NCI-H748 treated with DMSO at 0.1 percent for 48 hours (cell line): ENCODE measurements at regions not wholly inside any gene's neighbourhood (a gene's known extent, or its start where the extent isn't known, plus 50 kb on each side); places are given as distances from the start of the nearest gene placed in this dataset.
"Not testable (repeated sequence)": the region's sequence is repeated elsewhere in the genome, so short reads cannot be mapped to it uniquely, and the experiment has no call there.

Experiments
- DNase-seq: peaks from one replicate; lab custom pipeline; 2025; lab: John Stamatoyannopoulos, UW

- DNase-seq = no peak
Measured at GRCh38 chr7:45267262-45267661, 109.7 kb downstream of the RAMP3 start.

- no peak for DNase-seq
Measured at GRCh38 chr7:45268013-45268412, 110.4 kb downstream of the RAMP3 start.

DNA sequence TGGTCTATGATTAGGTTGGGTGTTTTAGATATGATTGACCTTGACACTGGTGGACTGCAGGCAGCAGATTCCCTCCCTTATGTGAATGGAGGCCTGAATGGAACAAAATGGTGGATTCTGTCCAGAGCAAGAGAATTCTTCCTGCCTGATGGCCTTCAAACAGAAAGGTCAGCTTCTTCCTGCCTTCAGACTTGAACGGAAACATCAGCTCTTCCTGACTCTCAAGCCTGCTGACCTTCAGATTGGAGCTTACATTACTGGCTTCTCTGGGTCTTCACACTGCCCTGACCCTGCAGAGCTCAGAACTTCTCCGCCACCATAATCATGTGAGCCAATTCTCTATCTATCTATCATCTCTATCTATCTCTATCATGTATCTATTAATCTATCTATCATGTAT, 111.6 kb downstream of the RAMP3 start:
- DNase-seq = no peak

GRCh38 chr7:45278763-45279398, 121.3 kb downstream of the RAMP3 start:
- DNase-seq = no peak

- not testable (repeated sequence) for DNase-seq
Measured at GRCh38 chr7:45289611-45290010, 132.0 kb downstream of the RAMP3 start.

GRCh38 chr7:45290880-45291279, 133.3 kb downstream of the RAMP3 start:
- DNase-seq = no peak

GRCh38 chr7:45292481-45292880, 134.9 kb downstream of the RAMP3 start:
- no peak for DNase-seq

DNA sequence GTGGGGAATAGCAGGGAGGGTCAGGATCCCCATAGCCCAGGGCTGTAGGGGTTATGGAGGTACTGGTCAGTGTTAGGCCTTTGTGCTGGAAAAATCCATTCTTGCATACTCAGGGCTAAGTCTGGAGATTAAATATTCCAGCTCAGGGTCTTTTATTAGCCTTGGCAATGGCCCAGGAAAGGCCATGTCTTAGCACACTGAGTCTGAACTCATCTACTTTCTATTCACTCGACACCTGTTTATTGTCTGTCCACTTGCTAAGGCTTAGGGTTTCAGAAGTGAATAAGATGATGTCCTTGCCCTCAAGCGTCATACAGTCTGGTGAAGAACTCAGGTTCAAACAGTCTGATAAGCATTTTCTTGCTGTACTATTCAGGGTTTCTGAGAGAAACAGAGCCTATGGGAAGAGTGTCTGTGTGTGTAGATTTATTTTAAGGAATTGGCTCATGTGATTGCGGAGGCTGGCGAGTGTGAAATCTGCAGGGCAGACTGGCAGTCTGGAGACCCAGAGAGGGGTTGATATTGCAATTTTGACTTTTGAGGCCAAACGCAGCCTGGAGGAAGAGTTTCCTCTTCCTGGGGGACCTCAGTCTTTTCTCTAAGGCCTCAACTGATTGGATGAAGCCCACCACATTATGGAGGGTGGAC, 135.8 kb downstream of the RAMP3 start:
- no peak for DNase-seq

- no peak for DNase-seq
Measured at GRCh38 chr7:45294559-45294958, 137.0 kb downstream of the RAMP3 start.

GRCh38 chr7:45295222-45295621, 137.6 kb downstream of the RAMP3 start:
- DNase-seq = no peak

GRCh38 chr7:45296748-45297147, 139.2 kb downstream of the RAMP3 start:
- no peak for DNase-seq

DNA sequence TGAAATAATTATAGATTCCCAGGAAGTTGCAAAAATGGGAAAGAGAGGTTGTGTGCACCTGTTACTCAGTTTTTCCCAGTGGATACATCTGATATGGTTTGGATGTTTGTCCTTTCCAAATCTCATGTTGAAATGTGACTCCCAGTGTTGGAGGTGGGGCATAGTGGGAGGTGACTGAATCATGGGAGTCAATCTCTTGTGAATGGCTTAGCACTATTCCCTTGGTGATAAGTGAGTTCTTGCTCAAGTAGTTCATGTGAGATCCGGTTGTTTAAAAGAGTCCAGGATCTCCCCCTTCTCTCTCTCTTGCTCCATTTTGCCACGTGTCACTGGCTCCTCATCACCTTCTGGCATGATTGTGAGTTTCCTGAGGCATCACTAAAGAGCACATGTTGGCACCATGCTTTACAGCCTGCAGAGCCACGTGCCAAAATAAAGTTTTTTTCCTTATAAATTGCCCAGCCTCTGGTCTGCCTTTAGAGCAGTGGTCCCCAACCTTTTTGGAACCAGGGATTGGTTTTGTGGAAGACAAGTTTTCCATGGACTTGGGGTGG, 149.2 kb downstream of the RAMP3 start:
- DNase-seq = no peak

DNA sequence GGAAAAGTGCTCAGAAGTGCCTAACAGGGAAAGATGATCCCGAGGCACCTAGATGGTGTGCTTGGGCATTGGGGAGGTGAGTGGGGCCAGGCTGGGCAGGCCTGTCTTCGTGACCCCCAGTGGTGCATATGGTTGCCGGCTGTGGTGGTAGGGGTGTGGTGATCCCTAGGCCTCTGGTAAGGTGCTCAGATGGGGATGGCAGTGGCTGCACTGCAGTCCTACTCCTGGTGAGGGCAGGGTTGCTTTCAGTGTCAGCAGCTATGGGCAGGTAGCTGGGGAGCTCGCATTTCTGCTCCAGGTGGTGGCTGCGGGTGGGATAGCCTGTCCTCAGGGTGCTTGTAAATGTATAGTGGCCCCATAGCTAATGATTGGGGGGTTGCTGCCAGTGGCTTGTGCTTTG, 154.0 kb downstream of the RAMP3 start:
- DNase-seq = no peak

DNA sequence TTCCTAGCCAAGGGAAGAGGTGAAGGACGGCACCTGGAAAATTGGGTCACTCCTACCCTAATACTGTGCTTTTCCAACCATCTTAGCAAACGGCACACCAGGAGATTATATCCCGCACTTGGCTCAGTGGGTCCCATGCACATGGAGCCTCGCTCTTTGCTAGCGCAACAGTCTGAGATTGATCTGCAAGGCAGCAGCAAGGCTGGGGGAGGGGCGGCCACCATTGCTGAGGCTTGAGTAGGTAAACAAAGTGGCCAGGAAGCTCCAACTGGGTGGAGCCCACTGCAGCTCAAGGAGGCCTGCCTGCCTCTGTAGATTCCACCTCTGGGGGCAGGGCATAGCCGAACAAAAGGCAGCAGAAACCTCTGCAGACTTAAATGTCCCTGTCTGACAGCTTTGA, 157.9 kb downstream of the RAMP3 start:
- DNase-seq = not testable (repeated sequence)

- DNase-seq = no peak
Measured at GRCh38 chr7:45324683-45325237, 167.2 kb downstream of the RAMP3 start.

DNA sequence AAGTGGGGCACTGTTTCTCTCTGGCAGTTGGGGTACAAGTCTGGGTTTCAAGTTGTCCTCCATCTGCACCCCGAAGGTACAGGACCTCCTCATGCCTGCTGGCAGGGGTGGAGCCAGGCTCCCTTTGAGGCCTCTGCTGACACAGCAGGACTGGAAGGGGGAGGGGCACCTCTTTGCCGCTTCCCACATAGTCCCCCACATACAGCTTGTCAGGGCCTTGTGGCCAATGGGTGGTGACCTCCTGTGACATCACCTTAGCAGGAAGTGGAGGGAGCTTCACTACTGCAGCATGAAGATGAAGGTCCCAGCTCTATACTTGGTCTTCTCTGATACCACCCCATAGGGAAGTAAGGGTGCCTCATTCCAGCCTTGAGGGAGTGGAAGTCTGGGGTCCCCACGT, 167.8 kb downstream of the RAMP3 start:
- no peak for DNase-seq

DNA sequence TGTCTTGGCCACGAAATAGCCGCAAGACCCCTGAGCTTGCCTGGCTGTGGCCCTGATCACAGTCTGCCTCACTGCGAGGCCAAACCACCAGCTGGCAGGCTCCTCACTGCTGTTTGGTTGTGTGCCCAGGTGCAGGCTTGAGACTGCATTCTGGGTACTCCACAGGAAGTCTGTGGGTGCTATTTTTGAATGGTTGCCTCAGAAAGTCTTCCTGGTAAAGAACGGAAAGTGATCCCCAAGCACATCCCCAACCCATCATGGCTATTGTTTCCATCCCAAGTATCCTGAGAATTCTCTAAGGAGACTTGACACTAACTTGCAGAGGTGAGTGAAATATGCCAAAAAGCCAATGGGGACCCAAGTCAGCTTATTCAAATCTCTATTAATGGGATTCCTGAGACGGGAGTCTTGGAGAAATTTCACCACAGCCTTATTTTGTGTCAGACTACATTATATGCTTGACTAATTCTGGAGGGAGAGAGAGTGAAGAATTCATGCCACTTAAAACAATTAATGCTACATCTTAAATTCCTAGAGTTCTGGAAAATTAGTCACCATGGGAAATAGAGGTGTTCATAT, 170.9 kb downstream of the RAMP3 start:
- DNase-seq = no peak

GRCh38 chr7:45331563-45331962, 174.0 kb downstream of the RAMP3 start:
- DNase-seq = no peak

- DNase-seq = not testable (repeated sequence)
Measured at GRCh38 chr7:45335024-45335423, 177.4 kb downstream of the RAMP3 start.

- no peak for DNase-seq
Measured at GRCh38 chr7:45342236-45342635, 184.6 kb downstream of the RAMP3 start.

- no peak for DNase-seq
Measured at GRCh38 chr7:45343746-45344145, 186.2 kb downstream of the RAMP3 start.

- DNase-seq = no peak
Measured at GRCh38 chr7:45347804-45348203, 190.2 kb downstream of the RAMP3 start.

GRCh38 chr7:45349090-45349489, 191.5 kb downstream of the RAMP3 start:
- no peak for DNase-seq
